ENCODE measurements at regions not wholly inside any gene's neighbourhood (a gene's known extent, or its start where the extent isn't known, plus 50 kb on each side); places are given as distances from the start of the nearest gene placed in this dataset.

DNA sequence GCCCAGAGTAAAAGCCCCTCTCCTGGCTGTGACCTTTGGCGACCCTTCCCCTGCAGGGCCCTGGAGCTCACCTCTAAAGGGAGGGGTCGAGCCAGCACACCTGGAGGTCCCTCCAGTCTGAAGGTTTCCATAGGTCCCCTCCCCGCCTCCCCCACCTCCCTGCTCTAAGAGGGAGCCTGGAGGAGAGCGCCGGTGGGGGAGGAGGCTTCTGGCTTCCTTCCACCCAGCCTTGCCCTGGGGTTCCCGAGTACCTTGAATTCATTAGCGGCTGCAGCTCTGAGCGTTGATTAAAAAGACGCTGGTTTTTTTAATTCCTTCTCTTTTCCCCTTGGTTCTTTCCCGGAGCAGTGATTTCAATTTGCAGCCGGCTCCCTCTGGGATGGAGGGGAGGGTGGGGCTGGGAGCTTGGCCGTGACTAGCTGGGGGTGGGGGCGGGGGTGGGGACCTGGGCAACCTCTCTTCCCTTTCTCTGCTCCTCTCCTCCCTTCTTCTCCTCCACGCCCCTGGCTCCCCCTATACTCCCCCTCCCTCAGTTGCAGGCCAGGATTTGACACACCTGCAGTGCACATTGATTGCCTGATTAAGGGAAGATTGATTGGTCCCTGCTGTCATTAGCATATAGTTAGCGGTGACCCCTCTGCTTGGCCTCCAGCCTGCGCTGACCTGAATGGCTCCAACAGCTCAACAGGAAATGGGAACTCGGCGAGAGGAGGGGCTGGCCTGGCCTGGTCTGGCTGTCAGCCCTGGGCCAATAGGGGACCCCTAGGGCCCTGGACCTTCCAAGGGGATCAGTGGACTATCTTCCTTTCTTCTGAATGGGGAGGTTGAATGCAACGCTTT, 67.5 kb upstream of the RAPGEF1 start:
- TF ChIP-seq FOS (IDR thresholded peaks at IDR 0.05; ENCODE audit: borderline replicate concordance, insufficient read depth, low read length) (no peak), GATA2 (IDR thresholded peaks at IDR 0.05; ENCODE audit: insufficient read depth, insufficient read length, low read depth, low read length) (no peak), EZH2 (IDR thresholded peaks at IDR 0.05; ENCODE audit: borderline replicate concordance, low read depth, low read length, severe bottlenecking) (no peak), JUN (IDR thresholded peaks at IDR 0.05; ENCODE audit: borderline replicate concordance, insufficient read depth, insufficient read length, low read depth) (no peak), MYC (IDR thresholded peaks at IDR 0.05; ENCODE audit: low read depth, low read length) (no peak), MAX (IDR thresholded peaks at IDR 0.05; ENCODE audit: insufficient read depth, insufficient read length) (no peak), POLR2AphosphoS5 (IDR thresholded peaks at IDR 0.05; ENCODE audit: insufficient read depth, low read depth, low read length) (no peak), POLR2A (IDR thresholded peaks at IDR 0.05; ENCODE audit: low read depth, low read length) (no peak)
- TF ChIP-seq, protein P1, sequence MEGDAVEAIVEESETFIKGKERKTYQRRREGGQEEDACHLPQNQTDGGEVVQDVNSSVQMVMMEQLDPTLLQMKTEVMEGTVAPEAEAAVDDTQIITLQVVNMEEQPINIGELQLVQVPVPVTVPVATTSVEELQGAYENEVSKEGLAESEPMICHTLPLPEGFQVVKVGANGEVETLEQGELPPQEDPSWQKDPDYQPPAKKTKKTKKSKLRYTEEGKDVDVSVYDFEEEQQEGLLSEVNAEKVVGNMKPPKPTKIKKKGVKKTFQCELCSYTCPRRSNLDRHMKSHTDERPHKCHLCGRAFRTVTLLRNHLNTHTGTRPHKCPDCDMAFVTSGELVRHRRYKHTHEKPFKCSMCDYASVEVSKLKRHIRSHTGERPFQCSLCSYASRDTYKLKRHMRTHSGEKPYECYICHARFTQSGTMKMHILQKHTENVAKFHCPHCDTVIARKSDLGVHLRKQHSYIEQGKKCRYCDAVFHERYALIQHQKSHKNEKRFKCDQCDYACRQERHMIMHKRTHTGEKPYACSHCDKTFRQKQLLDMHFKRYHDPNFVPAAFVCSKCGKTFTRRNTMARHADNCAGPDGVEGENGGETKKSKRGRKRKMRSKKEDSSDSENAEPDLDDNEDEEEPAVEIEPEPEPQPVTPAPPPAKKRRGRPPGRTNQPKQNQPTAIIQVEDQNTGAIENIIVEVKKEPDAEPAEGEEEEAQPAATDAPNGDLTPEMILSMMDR (IDR thresholded peaks at IDR 0.05; ENCODE audit: extremely low read depth in 1 of 2, insufficient read depth in 1 of 2, low read depth in 1 of 2, low read length in 2 of 2) = no peak
- Histone ChIP-seq H4K20me1 (replicated peaks; ENCODE audit: control insufficient read depth, extremely low read depth, insufficient read depth, low read length) (no peaks in the 10 kb centered on the region), H3K9me3 (replicated peaks; ENCODE audit: control insufficient read depth, insufficient read depth, low read length) (no peaks in the 10 kb centered on the region), H3K9ac (replicated peaks; ENCODE audit: extremely low read depth, insufficient read depth, low read length) (no peak overlapping the region), H3K79me2 (ENCODE audit: control insufficient read depth, insufficient read depth, low read length) (no peaks in the 10 kb centered on the region), H3K4me1 (ENCODE audit: control insufficient read depth, extremely low read depth, insufficient read depth, low read length) (no peaks in the 10 kb centered on the region), H3K4me3 (replicated peaks in 1 of 3; ENCODE audit: insufficient read depth in 1 of 3, low read depth in 1 of 3, low read length in 3 of 3) (no peak overlapping the region), H3K27ac (ENCODE audit: insufficient read depth, low read depth, low read length) (no peak overlapping the region), H3K4me2 (ENCODE audit: insufficient read depth, low read length) (no peak overlapping the region), H2AFZ (ENCODE audit: low read depth, low read length) (no peak overlapping the region), H3K27me3 (ENCODE audit: control insufficient read depth in 2 of 2, insufficient read depth in 2 of 2, low read length in 2 of 2) (peaks cover 0 to 2% of the 10 kb centered on the region in 2 experiments), H3K36me3 (ENCODE audit: control insufficient read depth in 2 of 2, extremely low read depth in 1 of 2, insufficient read depth in 2 of 2, low read length in 2 of 2) (no peaks in the 10 kb centered on the region), H3K9me1 (replicated peaks; ENCODE audit: control insufficient read depth, extremely low read depth, insufficient read depth, low read length) (no peaks in the 10 kb centered on the region)
- FAIRE-seq = no peak
- intact Hi-C loops (cut with micrococcal nuclease) (no loop called here), dilution Hi-C loops (cut with MboI; ENCODE audit: extremely low pct_ligation_motif_present, low sequenced_read_pairs) (loop anchor here (10.0 to 25.0 kb wide), 2 partner anchors 87 to 305 kb away; no protein-coding TSS in a partner anchor)
- no TSS peak for BruUV-seq (replicated peaks)
- CTCF ChIA-PET = interaction anchor here (0.8 to 2.1 kb wide), 3 partner anchors 9 to 429 kb away, joined by 3 to 6 read pairs (median 5); no protein-coding TSS in a partner anchor
- no peak for DNase-seq (ENCODE audit: low read depth, low spot score)
- POLR2A ChIA-PET = no interaction called here

All from endothelial cell of umbilical vein (primary cell).